Astrocyte (in vitro differentiated cells and primary cell): ENCODE measurements at regions not wholly inside any gene's neighbourhood (a gene's known extent, or its start where the extent isn't known, plus 50 kb on each side); places are given as distances from the start of the nearest gene placed in this dataset.

ENCODE experiments used
- CTCF ChIP-seq: IDR thresholded peaks from 2 replicates; pipeline ENCODE4 v1.5.1; 2011; ENCODE audit warnings: low read depth, mild to moderate bottlenecking, inconsistent platforms, low read length, moderate library complexity; ENCODE audit not compliant: insufficient read depth
- EZH2 ChIP-seq: IDR thresholded peaks from 2 replicates; pipeline ENCODE4 v1.6.1; 2012; ENCODE audit warnings: mild to moderate bottlenecking, low read length, inconsistent platforms; ENCODE audit not compliant: insufficient read depth

DNA sequence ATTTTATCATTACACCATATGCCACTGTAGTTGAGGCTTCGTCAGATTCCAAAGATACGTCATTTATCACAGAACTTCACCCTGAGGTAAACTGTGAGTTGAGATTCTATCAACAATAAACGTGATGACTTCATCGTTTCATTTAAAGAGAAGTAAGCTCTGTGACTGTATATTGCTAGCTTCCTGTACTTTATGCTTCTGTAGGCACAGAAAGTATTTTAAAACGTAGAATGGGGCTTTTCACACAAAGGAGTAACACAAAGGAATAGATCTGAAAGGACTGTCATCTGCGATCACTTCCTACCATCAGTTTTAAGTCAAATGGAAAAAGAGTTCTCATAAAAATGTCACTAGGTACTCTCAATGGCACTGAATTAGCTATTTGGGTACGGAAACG lies 234.4 kb upstream of the MCHR2 start:
- TF ChIP-seq CTCF (no peak), EZH2 (no peak)
